Hematopoietic multipotent progenitor cell treated with erythropoietin and hydrocortisone succinate and interleukin-3 and kit ligand, for 17 days (in vitro differentiated cells): ENCODE measurements at regions not wholly inside any gene's neighbourhood (a gene's known extent, or its start where the extent isn't known, plus 50 kb on each side); places are given as distances from the start of the nearest gene placed in this dataset.
"Not testable (repeated sequence)": the region's sequence is repeated elsewhere in the genome, so short reads cannot be mapped to it uniquely, and the experiment has no call there.

ENCODE experiments used
- DNase-seq: peaks from one replicate; pipeline ENCODE4 v3.0.0-alpha.2; 2015; ENCODE audit warnings: low spot score

DNA sequence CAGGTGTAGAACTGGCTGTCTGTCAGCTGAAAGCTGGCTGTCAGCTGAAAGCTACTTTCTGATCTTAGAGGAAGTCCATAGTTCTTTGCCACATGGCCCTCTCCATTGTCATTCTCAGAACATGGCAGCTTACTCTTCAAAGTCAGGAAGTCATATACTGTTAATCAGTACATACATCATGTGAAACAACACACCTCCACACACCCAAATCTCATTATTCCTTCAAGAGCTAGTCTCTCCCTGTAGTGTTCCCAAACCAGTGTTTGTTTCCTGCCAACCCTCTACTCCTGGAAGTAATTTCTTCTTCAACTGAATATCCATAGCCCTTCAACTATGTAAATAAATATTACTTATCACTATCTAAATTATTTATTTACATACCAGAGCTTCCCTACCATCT lies 58.9 kb downstream of the OR5AK2 start:
- DNase-seq = no peak

DNA sequence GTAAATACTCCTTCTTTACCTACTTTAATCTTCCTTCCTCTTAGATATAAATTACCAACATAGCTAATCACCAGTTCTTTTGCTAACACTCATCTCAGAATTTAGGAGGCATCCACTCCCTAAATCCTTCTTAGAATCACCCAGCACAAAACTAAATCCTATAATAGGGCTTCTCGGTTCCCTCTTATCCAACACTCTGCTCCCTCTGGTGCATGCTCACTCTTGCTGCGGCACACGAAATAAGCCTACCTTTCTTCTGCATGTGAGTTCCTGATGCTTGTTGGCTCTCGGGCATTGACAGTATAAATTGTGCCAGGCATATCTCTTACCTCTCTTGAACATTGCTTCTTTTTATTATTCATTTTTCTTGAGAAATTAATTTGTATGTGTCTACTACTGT lies 61.0 kb downstream of the OR5AK2 start:
- DNase-seq = no peak

DNA sequence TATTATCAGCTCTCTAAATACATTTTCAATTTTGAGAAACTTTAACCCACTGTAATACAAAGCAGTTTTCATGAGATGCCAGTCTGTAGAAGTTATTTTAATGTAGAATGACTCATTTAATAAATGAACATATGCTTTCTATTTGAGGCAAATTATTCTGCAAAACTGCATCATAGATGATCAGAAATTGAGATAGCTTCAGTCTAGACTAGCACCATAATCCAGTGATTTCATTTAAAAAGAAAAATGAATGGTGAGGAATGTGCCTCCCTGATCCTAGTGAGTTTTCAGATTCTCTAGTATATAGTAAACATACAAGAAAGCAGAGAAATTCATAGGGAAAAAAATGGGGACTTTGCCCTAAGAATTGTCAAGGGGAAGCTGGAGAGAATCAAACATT lies 66.1 kb downstream of the OR5AK2 start:
- no peak for DNase-seq

DNA sequence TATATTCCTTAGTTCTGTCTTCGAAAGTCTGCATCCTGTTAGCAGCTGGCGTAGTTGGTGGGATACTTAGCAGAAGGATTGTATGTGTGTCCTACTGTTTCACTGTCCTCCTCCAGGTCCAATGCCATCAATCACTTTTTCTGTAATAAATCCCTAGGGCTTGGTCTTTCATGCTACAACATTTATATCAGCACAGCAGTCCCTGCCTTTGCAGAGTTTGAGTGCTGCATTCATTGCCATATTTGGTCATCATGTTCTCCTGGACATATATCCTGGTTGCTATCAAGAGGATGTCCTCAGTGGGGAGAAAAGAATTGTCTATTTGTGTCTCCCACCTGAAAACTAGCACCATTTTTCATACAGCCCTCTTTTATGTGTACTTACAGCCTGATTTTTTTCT lies 67.0 kb downstream of the OR5AK2 start:
- no peak for DNase-seq

DNA sequence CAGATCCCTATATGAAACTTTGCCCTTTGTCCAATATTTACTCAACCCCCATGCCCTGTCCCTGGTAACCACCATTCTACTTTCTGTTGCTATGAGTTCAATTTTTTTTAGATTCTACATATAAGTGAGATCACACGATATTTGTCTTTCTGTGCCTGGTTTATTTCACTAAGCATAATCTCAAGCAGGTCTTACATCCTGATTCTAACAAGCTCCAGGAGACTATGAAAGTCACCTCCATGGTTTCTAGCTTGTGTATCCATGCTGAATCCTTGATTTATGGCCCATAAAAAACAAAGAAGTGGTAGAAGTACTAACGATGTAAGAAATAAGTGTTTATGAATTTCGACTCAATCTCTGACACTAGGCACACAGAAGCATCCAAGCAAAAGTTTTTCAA lies 68.0 kb downstream of the OR5AK2 start:
- no peak for DNase-seq

DNA sequence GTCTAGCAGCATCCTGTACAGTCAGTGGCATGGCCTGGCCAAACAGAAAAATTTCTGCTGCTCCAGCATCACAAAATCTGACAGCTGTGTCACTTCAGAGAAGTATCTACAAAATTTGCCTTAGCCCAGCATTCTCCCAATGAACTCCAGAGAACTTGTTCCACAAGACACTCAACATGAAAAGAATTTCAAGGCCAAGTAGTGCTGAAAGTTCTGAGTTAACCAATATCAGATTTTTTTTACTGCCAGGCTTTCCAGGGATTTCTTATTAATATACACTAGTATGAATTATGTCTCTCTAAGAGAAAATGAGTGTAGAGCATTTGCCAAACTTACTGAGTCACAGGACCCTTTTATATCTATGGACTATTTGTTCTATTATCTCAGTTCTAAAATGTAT lies 68.8 kb downstream of the OR5AK2 start:
- no peak for DNase-seq

DNA sequence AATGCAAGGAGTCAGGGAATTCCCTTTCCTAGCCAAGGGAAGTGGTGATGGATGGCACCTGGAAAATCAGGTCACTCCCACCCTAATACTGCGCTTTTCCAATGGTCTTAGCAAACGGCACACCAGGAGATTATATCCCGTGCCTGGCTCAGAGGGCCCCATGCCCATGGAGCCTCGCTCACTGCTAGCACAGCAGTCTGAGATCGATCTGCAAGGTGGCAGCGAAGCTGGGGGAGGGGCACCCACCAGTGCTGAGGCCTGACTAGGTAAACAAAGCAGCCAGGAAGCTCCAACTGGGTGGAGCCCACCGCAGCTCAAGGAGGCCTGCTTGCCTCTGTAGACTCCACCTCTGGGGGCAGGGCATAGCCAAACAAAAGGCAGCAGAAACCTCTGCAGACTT lies 74.2 kb downstream of the OR5AK2 start:
- not testable (repeated sequence) for DNase-seq

DNA sequence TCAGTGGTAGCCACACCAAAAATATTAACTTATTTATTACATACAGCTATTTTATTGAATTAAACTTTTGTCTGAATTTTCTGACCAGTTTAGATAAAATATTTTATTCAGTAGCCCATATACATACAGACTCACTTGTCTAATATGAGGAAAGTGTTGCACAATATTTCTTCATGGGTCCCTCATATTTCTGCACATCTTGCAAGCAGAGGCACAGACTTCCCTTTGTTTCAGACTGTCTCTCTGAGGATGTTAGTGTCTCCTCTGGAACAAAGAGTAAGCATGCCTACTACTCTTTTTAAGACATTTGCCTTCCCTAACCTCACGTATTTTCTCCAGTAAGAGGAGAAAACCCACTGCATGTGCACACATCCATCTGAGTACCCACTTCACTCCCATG lies 81.2 kb downstream of the OR5AK2 start:
- DNase-seq = no peak

DNA sequence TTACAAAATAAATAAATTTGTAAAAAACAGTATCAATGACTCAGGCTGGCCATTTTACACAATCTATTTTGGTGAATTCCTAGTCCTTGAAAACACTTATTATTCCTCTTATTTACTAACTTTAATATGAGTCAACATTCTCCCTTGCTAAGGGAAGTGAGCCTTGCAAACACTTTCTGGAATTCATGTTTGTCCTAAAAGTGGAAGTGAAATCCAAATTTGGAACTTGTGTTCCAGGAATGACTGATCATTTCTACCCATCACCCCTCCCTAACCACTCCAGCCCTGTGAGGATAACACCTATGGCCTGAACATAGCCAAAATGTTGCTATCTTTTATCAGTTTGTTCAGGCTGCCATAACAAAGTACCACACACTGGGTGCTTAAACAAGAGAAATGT lies 83.1 kb downstream of the OR5AK2 start:
- no peak for DNase-seq

DNA sequence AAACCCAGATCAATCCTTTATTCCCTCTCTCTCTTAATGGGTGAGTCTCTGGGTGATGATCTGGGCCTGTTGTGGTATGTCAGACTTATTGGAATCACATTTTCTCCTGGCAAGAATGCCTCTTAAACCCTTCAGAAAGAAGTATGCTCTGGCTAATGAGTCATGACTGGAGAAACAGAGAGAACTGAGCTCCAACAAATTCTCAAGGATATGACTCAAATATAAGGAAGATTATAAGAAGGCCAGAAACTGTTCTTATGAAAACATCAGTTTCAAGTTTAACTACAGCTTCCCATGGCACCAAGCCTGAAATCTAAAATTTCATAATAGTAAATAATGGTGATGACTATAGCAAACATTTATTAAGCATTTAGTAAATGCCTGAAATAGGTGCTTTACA lies 83.9 kb downstream of the OR5AK2 start:
- DNase-seq = no peak

DNA sequence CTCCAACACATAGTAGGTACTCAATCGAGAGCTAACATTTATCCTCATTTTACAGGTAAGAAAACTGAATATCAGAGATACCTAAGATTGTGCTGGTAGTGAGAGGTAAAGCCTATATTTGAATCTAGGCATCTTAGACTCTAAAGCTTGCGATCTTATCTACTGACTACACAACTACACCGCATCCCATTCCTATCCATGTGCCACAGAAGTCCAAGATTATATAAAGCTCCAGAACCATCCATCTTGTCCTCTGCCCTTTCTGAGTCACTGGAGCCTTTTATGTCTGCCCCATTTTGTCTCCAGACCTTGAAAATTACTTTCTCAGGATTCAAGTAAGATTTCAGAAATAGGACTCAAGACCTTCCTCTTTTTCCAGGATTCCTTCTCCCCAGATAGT lies 84.4 kb downstream of the OR5AK2 start:
- DNase-seq = no peak

DNA sequence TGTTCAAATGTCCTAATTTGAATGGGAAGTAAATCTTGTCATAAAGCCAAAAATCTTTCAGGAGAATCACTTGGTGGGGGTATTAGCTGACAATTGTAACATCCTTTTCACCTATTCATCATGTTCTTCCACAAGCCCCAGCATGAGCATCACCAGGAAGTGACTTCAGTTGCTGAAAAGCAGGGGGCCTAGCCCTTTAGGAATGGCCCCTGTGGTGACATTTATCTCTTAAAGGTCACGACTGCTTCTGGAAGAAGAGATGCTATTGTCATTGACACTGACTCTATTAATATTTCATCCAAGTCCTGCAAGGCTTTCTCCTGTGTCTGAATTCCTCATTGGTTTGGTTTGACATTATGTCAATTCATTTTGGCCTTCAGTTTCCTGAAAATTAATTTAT lies 92.6 kb downstream of the OR5AK2 start:
- no peak for DNase-seq

DNA sequence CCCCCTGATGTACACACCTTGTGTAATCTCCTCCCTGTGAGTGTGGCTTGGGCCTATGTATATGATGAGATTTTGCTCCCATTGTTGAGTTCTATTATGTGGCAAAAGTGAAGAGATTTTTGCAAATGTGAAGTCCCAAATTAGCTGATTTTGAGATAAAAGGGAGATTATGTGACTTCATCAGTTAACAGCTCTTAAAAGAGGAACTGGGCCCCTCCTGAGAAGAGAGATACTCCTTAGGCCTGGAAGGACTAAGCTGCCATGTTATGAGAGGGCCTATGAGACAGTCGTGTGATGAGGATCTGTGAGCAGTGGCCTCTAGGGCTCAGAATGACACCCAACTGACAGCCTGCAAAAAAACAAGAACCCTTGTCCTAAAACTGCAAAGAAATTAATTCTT lies 93.4 kb downstream of the OR5AK2 start:
- DNase-seq = no peak

DNA sequence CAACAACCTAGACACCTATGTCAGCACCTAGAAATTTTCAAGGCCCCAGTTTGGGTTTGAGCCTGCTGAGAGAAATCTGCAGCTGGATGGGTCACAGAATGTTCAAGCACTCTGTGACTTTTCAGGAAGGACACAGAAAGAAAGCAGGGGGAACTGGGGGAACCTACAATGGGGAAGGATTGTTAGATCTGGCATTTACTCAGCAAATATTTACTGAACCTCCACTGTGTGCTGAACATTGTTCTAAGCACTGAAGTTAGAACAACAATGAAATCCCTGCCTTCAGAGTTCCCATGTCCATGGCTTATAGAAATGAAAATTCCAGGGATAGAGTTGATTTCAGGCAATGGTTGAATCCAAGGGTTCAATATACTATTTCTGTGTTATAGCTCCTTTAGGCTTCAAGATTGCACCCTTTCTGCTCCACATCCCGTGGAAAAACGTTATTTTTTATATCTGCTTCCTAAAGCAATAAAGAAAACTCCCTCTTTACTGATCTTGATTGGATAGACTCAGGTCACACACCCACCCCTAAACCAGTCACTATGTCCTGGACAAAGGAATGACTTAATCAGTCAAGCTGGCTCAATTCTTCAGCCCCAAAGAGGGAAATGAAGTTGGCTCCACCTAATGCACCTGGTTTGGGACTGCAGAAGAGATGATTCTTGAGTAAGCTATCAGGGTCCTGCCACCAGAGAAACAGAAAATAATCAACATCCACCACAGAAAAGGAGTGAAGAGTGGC lies 95.1 kb downstream of the OR5AK2 start:
- no peak for DNase-seq

DNA sequence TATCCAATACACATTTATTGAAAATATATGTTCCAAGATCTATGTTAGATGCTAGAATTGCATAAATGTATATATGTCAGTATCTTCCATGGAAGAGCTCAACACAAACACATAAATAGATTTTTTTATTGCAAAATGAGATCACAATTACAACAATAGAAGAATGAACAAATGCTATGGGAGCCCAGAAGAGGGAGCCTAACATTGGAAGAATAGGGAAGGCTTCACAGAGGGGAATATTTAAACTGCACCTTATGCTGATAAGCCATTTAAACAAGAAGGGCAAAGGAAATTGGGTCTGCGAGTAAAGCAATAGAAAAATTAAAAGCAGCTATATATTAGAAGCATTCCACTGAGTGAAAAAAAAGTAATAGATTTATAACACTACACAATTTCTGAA lies 96.1 kb upstream of the LRRC55 start:
- DNase-seq = no peak

DNA sequence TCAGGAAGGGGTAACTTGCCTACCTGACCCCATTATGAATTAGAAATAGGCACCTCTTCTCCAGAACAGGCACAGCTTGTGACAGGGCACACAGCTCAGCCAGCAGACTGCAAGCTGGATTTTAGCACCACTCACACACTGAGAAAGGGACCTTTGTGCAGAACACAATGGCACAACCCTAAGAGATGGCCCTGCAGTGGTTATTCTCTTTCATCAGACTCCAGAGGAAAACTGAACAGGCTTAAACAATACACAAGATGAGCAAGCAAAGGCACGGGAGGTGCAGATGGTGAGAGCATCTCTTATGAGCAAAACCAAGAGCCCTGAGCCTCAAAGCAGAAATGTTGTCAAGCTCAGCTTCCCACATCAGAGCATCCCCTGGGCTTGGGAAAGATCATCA lies 93.8 kb upstream of the LRRC55 start:
- no peak for DNase-seq

DNA sequence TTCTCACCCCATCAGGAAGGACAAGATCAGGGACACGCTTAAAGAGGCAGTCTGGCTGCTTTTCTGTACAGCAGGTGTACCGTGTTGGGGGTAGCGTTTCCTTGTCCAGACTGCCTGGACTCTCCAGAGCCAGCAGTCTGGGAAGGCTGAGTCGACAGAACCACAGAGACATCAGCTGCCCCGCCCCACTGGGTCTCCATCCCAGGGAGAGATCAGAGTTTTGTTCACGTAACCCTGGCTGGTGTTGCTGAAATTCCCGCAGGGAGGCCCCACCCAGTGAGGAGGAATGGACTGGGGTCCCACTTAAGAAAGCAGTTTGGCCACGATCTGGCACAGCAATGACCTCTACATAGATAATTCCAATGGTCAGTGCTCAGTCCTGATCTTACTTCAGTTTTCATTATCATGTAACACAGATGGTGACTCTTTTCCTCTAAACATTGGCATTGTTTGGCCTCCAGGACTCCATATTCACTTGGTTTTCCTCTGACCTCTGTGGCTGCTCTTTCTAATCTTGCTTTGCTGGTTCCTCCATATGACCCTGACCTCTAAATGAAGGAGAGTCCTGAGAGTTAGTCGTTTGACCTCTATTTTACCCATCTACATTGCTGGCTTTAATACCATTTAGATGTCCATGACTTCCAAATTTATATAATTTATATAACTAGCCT lies 89.6 kb upstream of the LRRC55 start:
- DNase-seq = no peak

DNA sequence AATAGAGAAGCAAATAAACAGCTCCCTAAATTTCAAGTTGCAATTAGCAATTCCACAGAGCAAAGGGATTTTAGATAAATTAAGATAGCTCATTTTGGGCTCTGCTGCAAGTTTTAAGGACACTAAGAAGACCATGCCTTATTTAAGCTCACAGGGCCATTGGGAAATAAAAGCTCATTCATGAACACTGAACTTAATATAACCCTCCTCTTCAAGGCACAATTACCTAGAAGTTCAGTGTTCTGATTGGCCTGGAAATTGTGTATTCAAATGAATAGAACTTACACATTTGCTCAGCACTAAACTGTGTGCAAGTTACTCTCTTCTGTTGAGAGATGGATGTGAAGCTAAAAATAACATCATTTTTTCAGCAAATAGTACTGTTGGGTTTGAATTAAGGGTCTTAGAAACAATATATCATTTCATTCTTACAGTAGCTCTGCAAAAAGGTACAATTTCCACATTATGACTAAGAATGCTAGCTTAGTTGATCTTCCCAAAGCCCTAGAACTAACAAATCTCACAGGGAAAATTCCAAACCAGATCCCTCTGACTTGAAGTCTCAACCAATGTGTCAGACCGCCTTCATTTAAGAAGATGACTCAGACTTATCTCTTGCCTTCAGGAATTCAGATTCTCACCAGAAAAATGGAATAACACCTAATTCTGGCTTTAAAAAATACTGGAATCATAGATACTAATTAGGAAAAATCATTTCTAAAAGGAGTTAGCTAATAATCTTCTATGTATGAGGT lies 87.4 kb upstream of the LRRC55 start:
- DNase-seq = no peak

DNA sequence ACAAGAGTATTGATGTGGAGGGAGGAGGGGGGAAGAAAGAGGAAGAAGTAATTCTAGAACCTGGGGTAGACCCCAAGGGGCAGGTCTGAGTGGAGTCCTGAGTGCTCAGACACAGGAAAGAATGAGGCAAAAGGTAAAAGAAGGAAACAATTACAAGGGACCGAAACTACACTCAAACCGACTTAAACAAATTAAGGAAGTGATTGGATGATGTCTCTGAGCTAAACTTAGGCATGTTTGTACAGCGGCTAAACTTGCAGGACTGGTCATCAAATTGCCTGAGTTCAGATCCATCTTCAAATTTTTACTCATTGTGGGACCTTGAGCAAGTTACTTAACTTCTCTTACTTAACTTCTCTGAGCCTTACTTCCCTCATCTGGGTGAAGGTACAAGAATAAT lies 86.3 kb upstream of the LRRC55 start:
- DNase-seq = no peak

DNA sequence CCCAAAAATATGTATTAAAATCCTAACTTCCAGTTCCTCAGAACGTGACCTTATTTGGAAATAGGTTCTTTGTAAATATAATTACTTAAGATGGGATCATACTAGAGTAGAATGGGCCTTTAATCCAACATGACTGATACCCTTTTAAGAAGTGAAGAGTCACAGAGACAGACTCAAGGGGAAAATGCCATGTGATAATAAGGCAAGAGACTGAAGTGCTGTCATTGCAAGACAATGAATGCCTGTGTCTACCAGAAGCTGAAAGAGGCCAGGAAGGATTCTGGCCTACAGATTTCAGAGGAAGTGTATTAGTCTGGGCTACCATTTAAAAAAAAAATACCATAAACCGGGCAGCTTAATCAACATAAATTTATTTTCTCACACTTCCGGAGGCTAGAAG lies 85.9 kb upstream of the LRRC55 start:
- no peak for DNase-seq

DNA sequence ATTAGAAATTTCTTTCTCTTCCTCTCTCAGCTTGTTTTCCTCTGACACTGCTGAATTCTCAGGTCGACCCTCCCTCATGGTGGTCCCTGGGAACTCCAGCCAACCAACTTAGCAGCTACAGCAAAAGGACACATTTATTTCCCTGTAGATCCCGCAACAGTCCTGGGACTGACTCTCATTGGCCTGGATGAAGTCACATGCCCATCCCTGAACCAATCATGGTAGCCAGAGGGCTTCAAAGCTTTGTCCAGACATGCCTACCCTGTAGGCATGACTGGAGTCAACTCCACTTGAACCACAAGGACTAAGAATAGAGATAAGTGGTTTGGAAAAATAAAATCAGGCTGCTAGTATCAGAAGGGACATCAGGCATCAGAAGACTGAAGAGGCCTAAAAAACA lies 84.6 kb upstream of the LRRC55 start:
- no peak for DNase-seq

DNA sequence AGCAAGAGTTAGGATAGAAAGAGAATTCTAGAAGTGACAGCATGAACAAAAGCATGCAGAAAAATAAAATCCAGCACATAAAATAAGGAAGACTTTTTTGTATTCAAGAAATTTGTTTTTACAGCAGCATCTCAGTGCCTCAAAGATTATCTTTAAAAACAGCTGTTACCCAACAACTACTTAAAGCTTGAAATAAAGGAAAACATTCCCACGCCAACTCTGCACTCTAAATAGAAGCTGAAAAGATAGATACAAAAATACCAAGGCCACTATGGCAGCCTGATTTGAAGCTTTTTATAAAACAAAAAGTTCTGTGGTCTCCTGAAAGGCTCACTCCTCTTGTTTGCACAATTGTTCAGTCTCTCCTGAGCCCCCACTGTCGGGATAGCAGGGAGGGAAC lies 83.6 kb upstream of the LRRC55 start:
- no peak for DNase-seq

DNA sequence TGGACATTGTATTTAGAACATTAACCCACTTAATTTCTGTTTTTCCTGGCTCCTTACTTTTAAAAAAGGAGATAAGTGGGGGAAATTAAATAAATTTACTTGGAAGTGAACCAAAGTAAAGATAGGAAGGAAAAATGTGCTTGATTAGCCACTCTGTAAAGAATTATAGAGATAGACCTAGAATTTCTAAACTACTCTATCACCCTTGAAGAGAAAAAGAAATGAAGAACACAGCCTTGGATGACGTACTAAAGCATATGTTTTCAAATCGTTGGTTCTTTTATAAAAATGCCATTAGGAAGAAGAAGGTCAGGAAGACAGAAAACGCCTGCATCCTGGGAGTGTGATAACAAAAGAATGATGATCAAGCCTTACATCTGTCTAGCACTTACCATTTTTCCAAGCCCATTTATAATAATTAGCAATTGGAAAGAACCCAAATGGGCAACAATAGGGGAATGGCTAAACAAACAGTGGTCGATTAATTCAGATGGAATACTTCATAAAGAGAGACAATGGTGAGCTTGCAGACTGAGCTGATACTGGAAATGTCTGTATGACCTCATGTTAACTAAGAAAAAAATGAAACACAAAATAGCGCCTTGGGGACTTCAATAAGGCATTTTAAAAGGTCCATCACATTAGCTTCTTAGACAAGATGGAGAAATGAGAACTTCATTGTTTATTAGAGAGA lies 81.0 kb upstream of the LRRC55 start:
- DNase-seq = no peak
